Endodermal cell (in vitro differentiated cells): ENCODE measurements at regions not wholly inside any gene's neighbourhood (a gene's known extent, or its start where the extent isn't known, plus 50 kb on each side); places are given as distances from the start of the nearest gene placed in this dataset.

Experiments
- DNase-seq: peaks from one replicate; pipeline ENCODE4 v3.0.0-alpha.2; 2017
- H3K27ac ChIP-seq: 2 replicates; pipeline ENCODE4 v1.5.1; 2013; ENCODE audit warnings: mild to moderate bottlenecking, low read depth, low read length, moderate library complexity
- H3K27me3 ChIP-seq: 2 replicates; pipeline ENCODE4 v1.6.1; 2013; ENCODE audit warnings: mild to moderate bottlenecking, low read length, moderate library complexity; ENCODE audit not compliant: insufficient read depth, control insufficient read depth, poor library complexity, severe bottlenecking
- H3K36me3 ChIP-seq: 2 replicates; pipeline ENCODE4 v1.7.0; 2013; ENCODE audit warnings: mild to moderate bottlenecking, low read length, moderate library complexity; ENCODE audit not compliant: control insufficient read depth, insufficient read depth
- H3K4me1 ChIP-seq: one replicate; pipeline ENCODE4 v1.7.0; 2013; ENCODE audit warnings: low read length; ENCODE audit not compliant: control insufficient read depth, insufficient read depth
- H3K4me3 ChIP-seq: 2 replicates; pipeline ENCODE4 v1.5.1; 2013; ENCODE audit warnings: mild to moderate bottlenecking, low read length, moderate library complexity
- H3K9ac ChIP-seq: 2 replicates; pipeline ENCODE4 v1.6.1; 2013; ENCODE audit warnings: mild to moderate bottlenecking, low read length, moderate library complexity; ENCODE audit not compliant: poor library complexity, severe bottlenecking; ENCODE audit errors: extremely low read depth
- H3K9me3 ChIP-seq: 2 replicates; pipeline ENCODE4 v1.6.1; 2013; ENCODE audit warnings: mild to moderate bottlenecking, low read length, moderate library complexity; ENCODE audit not compliant: control insufficient read depth
- H3K27ac Mint-ChIP-seq: 2 replicates; pipeline ENCODE4 v1.8.0; 2020; ENCODE audit warnings: mixed read lengths
- H3K27me3 Mint-ChIP-seq: 2 replicates; pipeline ENCODE4 v1.8.0; 2021; ENCODE audit warnings: mild to moderate bottlenecking, mixed read lengths; ENCODE audit not compliant: insufficient read depth
- H3K36me3 Mint-ChIP-seq: 2 replicates; pipeline ENCODE4 v1.8.0; 2020; ENCODE audit warnings: low read depth, mixed read lengths
- H3K4me1 Mint-ChIP-seq: 2 replicates; pipeline ENCODE4 v1.8.0; 2020; ENCODE audit warnings: mixed read lengths
- H3K4me3 Mint-ChIP-seq: 2 replicates; pipeline ENCODE4 v1.8.0; 2020; ENCODE audit warnings: mild to moderate bottlenecking, moderate library complexity, mixed read lengths
- H3K9me3 Mint-ChIP-seq: 2 replicates; pipeline ENCODE4 v1.8.0; 2020; ENCODE audit warnings: mild to moderate bottlenecking, mixed read lengths
- CTCF ChIP-seq: fragments of 200-600 bp; sonication (generic); conservative IDR thresholded peaks from 2 replicates; pipeline ENCODE4 v1.5.0; 2021; ENCODE audit warnings: antibody characterized with exemption, mild to moderate bottlenecking
- WGBS, 2 experiments: methylation state at CpG; one replicate each; pipeline versions ENCODE4 v1.1.5 to v1.1.7; 2013; ENCODE audit warnings: missing lambda C conversion rate in 2 of 2, mixed read lengths in 1 of 2; ENCODE audit not compliant: insufficient coverage in 1 of 2, insufficient read length in 1 of 2; 5-methylcytosine and 5-hydroxymethylcytosine counted together

- H3K9me3 ChIP-seq = no peaks in the 10 kb centered on the region
Observed at GRCh38 chr2:181290182-181290581, 167.0 kb upstream of the ITGA4 start.

GRCh38 chr2:181294979-181295378 is 162.2 kb upstream of the ITGA4 start:
- Mint-ChIP-seq H3K4me3 (no peak overlapping the region), H3K27ac (no peak overlapping the region), H3K27me3 (no peaks in the 10 kb centered on the region), H3K4me1 (no peaks in the 10 kb centered on the region), H3K9me3 (no peaks in the 10 kb centered on the region), H3K36me3 (no peaks in the 10 kb centered on the region)
- H3K9ac ChIP-seq = no peak overlapping the region
- H3K27ac ChIP-seq = no peak overlapping the region
- H3K27me3 ChIP-seq = no peaks in the 10 kb centered on the region
- 88 to 89% methylated on average over 1 of the region's 1 CpG for WGBS, 2 experiments
- no peak overlapping the region for H3K4me3 ChIP-seq
- DNase-seq = no peak
- H3K9me3 ChIP-seq = no peaks in the 10 kb centered on the region
- H3K4me1 ChIP-seq = no peaks in the 10 kb centered on the region
- no peak for TF ChIP-seq CTCF
- H3K36me3 ChIP-seq = no peaks in the 10 kb centered on the region

More at GRCh38 chr2:181290182-181290581, 167.0 kb upstream of the ITGA4 start:
- no peak for TF ChIP-seq CTCF
- 95 to 100% methylated on average over 1 of the region's 1 CpG for WGBS, 2 experiments
- Histone ChIP-seq H3K4me1 (no peaks in the 10 kb centered on the region), H3K9ac (no peak overlapping the region), H3K36me3 (no peaks in the 10 kb centered on the region), H3K27me3 (no peaks in the 10 kb centered on the region), H3K4me3 (no peak overlapping the region), H3K27ac (no peak overlapping the region)
- H3K36me3 Mint-ChIP-seq = no peaks in the 10 kb centered on the region
- no peaks in the 10 kb centered on the region for H3K9me3 Mint-ChIP-seq
- no peak for DNase-seq
- no peak overlapping the region for H3K4me3 Mint-ChIP-seq
- H3K27me3 Mint-ChIP-seq = no peaks in the 10 kb centered on the region
- no peak overlapping the region for H3K27ac Mint-ChIP-seq
- H3K4me1 Mint-ChIP-seq = no peaks in the 10 kb centered on the region

GRCh38 chr2:181300600-181301291 is 156.4 kb upstream of the ITGA4 start:
- Histone ChIP-seq H3K27me3 (no peaks in the 10 kb centered on the region), H3K27ac (no peak overlapping the region), H3K9ac (no peak overlapping the region), H3K36me3 (no peaks in the 10 kb centered on the region), H3K9me3 (no peaks in the 10 kb centered on the region), H3K4me3 (no peak overlapping the region), H3K4me1 (no peaks in the 10 kb centered on the region)
- no peak overlapping the region for H3K27ac Mint-ChIP-seq
- DNase-seq = no peak
- no peak for TF ChIP-seq CTCF
- no peak overlapping the region for H3K4me3 Mint-ChIP-seq
- peaks cover 3% of the 10 kb centered on the region for H3K4me1 Mint-ChIP-seq
- H3K36me3 Mint-ChIP-seq = no peaks in the 10 kb centered on the region
- 95 to 100% methylated on average over 4 to 5 of the region's 5 CpGs for WGBS, 2 experiments
- no peaks in the 10 kb centered on the region for H3K27me3 Mint-ChIP-seq
- no peaks in the 10 kb centered on the region for H3K9me3 Mint-ChIP-seq
